Mucosa of rectum (tissue), 2 donors: ENCODE measurements at regions not wholly inside any gene's neighbourhood (a gene's known extent, or its start where the extent isn't known, plus 50 kb on each side); places are given as distances from the start of the nearest gene placed in this dataset.

Experiments used
- H3K27ac ChIP-seq, 2 donors: one replicate each; pipeline ENCODE4 v1.7.0; 2013; ENCODE audit warnings: inconsistent platforms in 2 of 2, low read depth in 2 of 2, low read length in 2 of 2
- H3K27me3 ChIP-seq, 2 donors: one replicate each; pipeline ENCODE4 v1.7.0; 2013; ENCODE audit warnings: low read length in 2 of 2; ENCODE audit not compliant: control insufficient read depth in 2 of 2, insufficient read depth in 2 of 2
- H3K36me3 ChIP-seq, 2 donors: one replicate each; pipeline ENCODE4 v1.7.0; 2013; ENCODE audit warnings: low read length in 2 of 2; ENCODE audit not compliant: control insufficient read depth in 2 of 2, insufficient read depth in 2 of 2
- H3K4me1 ChIP-seq, 2 donors: one replicate each; pipeline ENCODE4 v1.7.0; 2013; ENCODE audit warnings: low read length in 2 of 2, mild to moderate bottlenecking in 1 of 2; ENCODE audit not compliant: control insufficient read depth in 2 of 2, insufficient read depth in 2 of 2
- H3K4me3 ChIP-seq, 2 donors: one replicate each; pipeline ENCODE4 v1.7.0; 2013; ENCODE audit warnings: low read length in 2 of 2
- H3K9ac ChIP-seq, 2 donors: one replicate each; pipeline ENCODE4 v1.7.0; 2013; ENCODE audit warnings: low read length in 2 of 2, low read depth in 1 of 2, mild to moderate bottlenecking in 1 of 2
- H3K9me3 ChIP-seq, 2 donors: one replicate each; pipeline ENCODE4 v1.7.0; 2013; ENCODE audit warnings: low read length in 2 of 2; ENCODE audit not compliant: control insufficient read depth in 2 of 2
- donor health status: healthy.
- donor health status: Normal muscosa, but diverticular disease.

- H3K36me3 ChIP-seq, result no peaks in the 10 kb centered on the region
- no peak overlapping the region for H3K9ac ChIP-seq
- no peaks in the 10 kb centered on the region for H3K27me3 ChIP-seq
- H3K4me1 ChIP-seq, result no peaks in the 10 kb centered on the region
- H3K27ac ChIP-seq, result no peak overlapping the region
- H3K4me3 ChIP-seq, result no peak overlapping the region
- no peaks in the 10 kb centered on the region for H3K9me3 ChIP-seq
Observed at GRCh38 chr20:39431091-39431880, 469.1 kb downstream of the DHX35 start.

- H3K4me3 ChIP-seq, result no peak overlapping the region
- no peak overlapping the region for H3K27ac ChIP-seq
- no peaks in the 10 kb centered on the region for H3K36me3 ChIP-seq
- no peaks in the 10 kb centered on the region for H3K4me1 ChIP-seq
- H3K9me3 ChIP-seq, result no peaks in the 10 kb centered on the region
- H3K27me3 ChIP-seq, result no peaks in the 10 kb centered on the region
- no peak overlapping the region for H3K9ac ChIP-seq
Observed at GRCh38 chr20:39429726-39430125, 467.6 kb downstream of the DHX35 start.

DNA sequence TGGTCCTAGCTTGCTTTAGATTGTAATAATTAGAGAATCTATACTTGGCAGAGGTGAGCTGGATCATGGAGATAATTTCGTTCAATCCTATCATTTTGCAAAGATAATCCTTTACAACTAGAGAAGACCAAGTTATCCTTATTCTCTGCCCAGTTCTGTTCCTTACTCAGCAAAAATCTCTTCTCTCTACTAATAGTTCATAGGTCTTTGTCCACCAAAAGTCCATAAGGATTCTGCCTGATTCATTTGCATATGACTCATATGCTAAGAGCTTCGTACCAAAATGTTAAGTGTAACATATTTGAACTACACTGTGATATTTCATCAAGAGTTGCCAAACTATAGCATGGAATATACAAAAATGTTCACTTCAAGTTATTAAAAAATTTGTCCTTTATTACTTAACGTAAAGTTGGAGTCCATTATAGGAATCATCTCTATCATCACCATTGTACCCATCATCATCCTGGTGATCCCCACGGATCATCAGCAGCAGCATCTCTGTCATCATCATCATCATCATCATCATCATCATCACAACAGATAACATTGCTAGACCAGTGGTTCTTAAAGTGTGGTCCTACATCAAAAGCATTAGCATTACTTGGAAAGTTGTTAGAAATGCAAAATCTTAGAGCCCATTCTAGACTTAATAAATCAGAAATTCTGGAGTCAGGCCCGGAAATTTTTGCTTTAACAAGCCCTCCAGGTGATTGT lies 463.0 kb downstream of the DHX35 start:
- no peaks in the 10 kb centered on the region for H3K27me3 ChIP-seq
- no peaks in the 10 kb centered on the region for H3K4me1 ChIP-seq
- H3K4me3 ChIP-seq, result no peak overlapping the region
- H3K9me3 ChIP-seq, result no peaks in the 10 kb centered on the region
- H3K36me3 ChIP-seq, result no peaks in the 10 kb centered on the region
- H3K27ac ChIP-seq, result no peak overlapping the region
- H3K9ac ChIP-seq, result no peak overlapping the region

- H3K36me3 ChIP-seq, result no peaks in the 10 kb centered on the region
- no peaks in the 10 kb centered on the region for H3K4me1 ChIP-seq
- no peak overlapping the region for H3K9ac ChIP-seq
- H3K9me3 ChIP-seq, result no peaks in the 10 kb centered on the region
- H3K27ac ChIP-seq, result no peak overlapping the region
- no peak overlapping the region for H3K4me3 ChIP-seq
- no peaks in the 10 kb centered on the region for H3K27me3 ChIP-seq
Observed at GRCh38 chr20:39421571-39422105, 459.5 kb downstream of the DHX35 start.

- Histone ChIP-seq H3K9ac (no peak overlapping the region), H3K4me3 (no peak overlapping the region), H3K36me3 (no peaks in the 10 kb centered on the region), H3K4me1 (no peaks in the 10 kb centered on the region), H3K27me3 (no peaks in the 10 kb centered on the region), H3K9me3 (no peaks in the 10 kb centered on the region), H3K27ac (no peak overlapping the region)
Observed at GRCh38 chr20:39412091-39412490, 449.9 kb downstream of the DHX35 start.

DNA sequence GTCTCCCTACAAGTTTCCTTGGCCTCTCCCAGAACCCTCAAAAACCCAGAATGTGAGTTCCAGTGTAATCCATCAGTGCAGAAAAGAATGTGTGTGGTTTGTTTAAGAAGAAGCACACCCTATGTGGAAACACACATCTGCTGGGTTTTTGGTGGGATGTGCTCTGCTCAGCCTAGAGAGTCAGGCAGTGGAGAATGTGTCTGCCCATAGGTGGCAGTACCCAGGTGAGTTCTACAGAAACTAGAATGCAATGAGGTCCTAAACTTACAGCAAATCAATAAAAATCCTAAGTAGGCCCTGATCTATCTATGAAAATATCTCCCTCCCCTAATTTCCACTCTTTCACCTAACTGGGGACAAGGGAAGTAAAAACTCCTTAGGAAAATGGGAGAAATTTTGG lies 437.3 kb downstream of the DHX35 start:
- H3K36me3 ChIP-seq, result no peaks in the 10 kb centered on the region
- H3K27me3 ChIP-seq, result no peaks in the 10 kb centered on the region
- H3K9me3 ChIP-seq, result no peaks in the 10 kb centered on the region
- no peaks in the 10 kb centered on the region for H3K4me1 ChIP-seq
- no peak overlapping the region for H3K9ac ChIP-seq
- H3K27ac ChIP-seq, result no peak overlapping the region
- no peak overlapping the region for H3K4me3 ChIP-seq

DNA sequence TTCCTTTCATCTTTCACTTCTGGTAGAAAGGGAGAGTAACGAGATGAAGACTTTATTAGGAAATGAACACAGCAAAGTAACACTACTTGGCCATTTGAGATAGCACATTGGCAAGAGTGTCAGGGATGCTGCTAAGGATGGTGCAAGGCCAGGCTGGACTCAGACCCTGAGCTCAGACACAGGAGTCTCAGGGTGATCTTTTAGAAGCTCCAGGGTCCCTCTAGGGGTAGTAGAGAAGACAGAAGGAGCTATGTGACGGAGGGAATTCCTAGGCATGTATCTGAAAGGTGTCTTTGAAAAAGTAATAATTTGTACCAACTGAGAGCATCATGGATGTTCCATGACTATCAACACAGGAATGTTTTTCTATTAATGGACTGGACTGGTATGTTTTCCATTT lies 436.5 kb downstream of the DHX35 start:
- Histone ChIP-seq H3K9ac (no peak overlapping the region), H3K4me3 (no peak overlapping the region), H3K4me1 (no peaks in the 10 kb centered on the region), H3K9me3 (no peaks in the 10 kb centered on the region), H3K27ac (no peak overlapping the region), H3K36me3 (no peaks in the 10 kb centered on the region), H3K27me3 (no peaks in the 10 kb centered on the region)

GRCh38 chr20:39397646-39398045 lies 435.5 kb downstream of the DHX35 start:
- Histone ChIP-seq H3K9me3 (no peaks in the 10 kb centered on the region), H3K27ac (no peak overlapping the region), H3K4me3 (no peak overlapping the region), H3K4me1 (no peaks in the 10 kb centered on the region), H3K27me3 (no peaks in the 10 kb centered on the region), H3K9ac (no peak overlapping the region), H3K36me3 (no peaks in the 10 kb centered on the region)

- Histone ChIP-seq H3K27ac (no peak overlapping the region), H3K9ac (no peak overlapping the region), H3K9me3 (no peaks in the 10 kb centered on the region), H3K27me3 (no peaks in the 10 kb centered on the region), H3K4me3 (no peak overlapping the region), H3K36me3 (no peaks in the 10 kb centered on the region), H3K4me1 (no peaks in the 10 kb centered on the region)
Observed at GRCh38 chr20:39395478-39396291, 433.5 kb downstream of the DHX35 start.

DNA sequence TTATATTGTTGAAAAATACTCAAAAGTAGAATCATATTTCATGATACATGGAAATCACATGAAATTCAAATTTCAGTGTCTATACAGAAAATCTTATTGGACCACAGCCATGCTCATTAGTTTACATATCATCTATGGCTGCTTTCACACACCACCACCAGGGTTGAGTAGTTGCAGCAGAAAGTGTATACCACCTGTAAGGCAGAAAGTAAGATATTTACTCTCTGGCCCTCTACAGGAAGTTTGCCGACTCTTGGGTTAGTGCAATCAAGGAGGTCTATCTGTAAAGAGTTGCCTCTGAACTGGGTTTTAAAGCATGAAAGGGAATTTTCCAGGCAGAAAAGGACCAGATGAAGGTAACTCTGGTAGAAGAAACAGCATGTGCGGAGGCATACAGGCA lies 432.3 kb downstream of the DHX35 start:
- Histone ChIP-seq H3K9ac (no peak overlapping the region), H3K4me3 (no peak overlapping the region), H3K4me1 (no peaks in the 10 kb centered on the region), H3K27me3 (no peaks in the 10 kb centered on the region), H3K9me3 (no peaks in the 10 kb centered on the region), H3K36me3 (no peaks in the 10 kb centered on the region), H3K27ac (no peak overlapping the region)
